Muscle of leg (tissue), 3 donors: ENCODE measurements at regions not wholly inside any gene's neighbourhood (a gene's known extent, or its start where the extent isn't known, plus 50 kb on each side); places are given as distances from the start of the nearest gene placed in this dataset.

ENCODE experiments used
- DNase-seq: peaks from one replicate; pipeline ENCODE4 v3.0.0; 2013
- H3K27ac ChIP-seq: one replicate; pipeline ENCODE4 v1.5.1; 2013; ENCODE audit warnings: mild to moderate bottlenecking, low read length, control low read depth
- H3K27me3 ChIP-seq: one replicate; pipeline ENCODE4 v1.6.1; 2013; ENCODE audit warnings: low read length; ENCODE audit not compliant: control insufficient read depth, insufficient read depth
- H3K36me3 ChIP-seq: one replicate; pipeline ENCODE4 v1.6.1; 2013; ENCODE audit warnings: low read length; ENCODE audit not compliant: control insufficient read depth, insufficient read depth
- H3K4me1 ChIP-seq: one replicate; pipeline ENCODE4 v1.6.1; 2013; ENCODE audit warnings: low read length; ENCODE audit not compliant: control insufficient read depth, insufficient read depth
- H3K4me3 ChIP-seq: one replicate; pipeline ENCODE4 v1.5.1; 2013; ENCODE audit warnings: low read length, control low read depth
- H3K9me3 ChIP-seq: replicated peaks from 2 replicates; pipeline ENCODE4 v1.6.1; 2013; ENCODE audit warnings: low read depth, low read length; ENCODE audit not compliant: control insufficient read depth
- WGBS: methylation state at CpG from one replicate; pipeline ENCODE4 v1.1.5; 2013; ENCODE audit warnings: missing lambda C conversion rate; ENCODE audit not compliant: insufficient coverage; 5-methylcytosine and 5-hydroxymethylcytosine counted together

DNA sequence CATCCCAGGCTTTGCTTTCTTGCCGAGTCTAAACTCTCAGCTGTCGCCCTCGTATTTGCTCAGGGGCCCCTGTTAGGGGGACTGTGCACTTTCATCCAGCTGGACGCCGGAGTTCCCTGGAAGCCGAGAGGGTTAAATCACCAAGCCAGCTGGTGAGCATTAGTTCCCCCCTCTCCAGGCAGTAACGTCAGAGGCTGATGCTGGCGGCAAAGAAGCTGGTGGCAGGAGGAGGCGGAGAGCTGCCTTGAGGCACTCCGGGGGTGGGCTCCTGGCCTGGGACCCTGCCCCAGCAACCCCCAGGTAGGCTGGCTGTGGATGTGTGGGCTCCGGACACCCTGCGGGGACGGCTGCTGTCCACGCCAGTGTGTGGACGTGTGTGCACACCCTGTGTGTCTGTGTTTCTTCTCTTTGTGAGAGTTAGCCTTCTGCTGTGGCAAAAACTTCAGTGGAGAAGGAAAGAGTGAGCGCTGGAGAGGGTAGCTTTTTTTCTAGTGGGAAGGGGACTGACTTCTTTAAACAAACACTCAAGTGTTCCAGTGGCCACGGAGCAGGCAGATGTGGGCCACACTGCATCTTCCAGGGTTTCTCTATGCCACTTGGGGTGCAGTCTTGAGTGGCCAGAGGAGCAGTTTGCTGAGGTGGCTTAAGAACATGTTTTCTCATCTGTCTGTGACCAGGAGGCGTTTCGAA lies 84.7 kb downstream of the GLI2 start:
- Histone ChIP-seq H3K4me1 (peaks cover 56% of the 10 kb centered on the region), H3K4me3 (peak overlapping the region; percentile 47), H3K27me3 (no peaks in the 10 kb centered on the region), H3K9me3 (no peaks in the 10 kb centered on the region), H3K36me3 (peaks cover 3% of the 10 kb centered on the region), H3K27ac (peak overlapping the region; percentile 95)
- peak; percentile 96 for DNase-seq
- 9% methylated on average over 17 of the region's 19 CpGs for WGBS

DNA sequence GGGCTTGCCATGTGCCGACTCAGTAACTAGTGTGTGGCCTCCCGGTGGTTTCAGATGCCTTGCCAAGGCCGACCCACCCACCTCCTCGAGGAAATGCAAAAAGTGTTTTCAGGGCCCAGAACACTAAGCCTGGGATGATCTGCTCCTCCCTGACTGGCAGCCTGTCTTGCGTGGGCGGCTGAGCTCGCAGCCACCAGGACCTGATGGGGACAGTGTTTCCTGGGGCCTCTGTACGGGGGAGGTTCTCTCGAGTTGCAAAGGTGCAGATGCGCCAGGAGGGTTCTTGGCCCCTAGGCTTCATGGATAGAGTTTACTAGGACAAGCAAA lies 85.2 kb downstream of the GLI2 start:
- H3K4me3 ChIP-seq, result peak overlapping the region; percentile 47
- H3K36me3 ChIP-seq, result peaks cover 3% of the 10 kb centered on the region
- 17% methylated on average over 10 of the region's 10 CpGs for WGBS
- no peaks in the 10 kb centered on the region for H3K9me3 ChIP-seq
- peaks cover 61% of the 10 kb centered on the region for H3K4me1 ChIP-seq
- peak overlapping the region; percentile 95 for H3K27ac ChIP-seq
- no peaks in the 10 kb centered on the region for H3K27me3 ChIP-seq
- peak; percentile 80 for DNase-seq

DNA sequence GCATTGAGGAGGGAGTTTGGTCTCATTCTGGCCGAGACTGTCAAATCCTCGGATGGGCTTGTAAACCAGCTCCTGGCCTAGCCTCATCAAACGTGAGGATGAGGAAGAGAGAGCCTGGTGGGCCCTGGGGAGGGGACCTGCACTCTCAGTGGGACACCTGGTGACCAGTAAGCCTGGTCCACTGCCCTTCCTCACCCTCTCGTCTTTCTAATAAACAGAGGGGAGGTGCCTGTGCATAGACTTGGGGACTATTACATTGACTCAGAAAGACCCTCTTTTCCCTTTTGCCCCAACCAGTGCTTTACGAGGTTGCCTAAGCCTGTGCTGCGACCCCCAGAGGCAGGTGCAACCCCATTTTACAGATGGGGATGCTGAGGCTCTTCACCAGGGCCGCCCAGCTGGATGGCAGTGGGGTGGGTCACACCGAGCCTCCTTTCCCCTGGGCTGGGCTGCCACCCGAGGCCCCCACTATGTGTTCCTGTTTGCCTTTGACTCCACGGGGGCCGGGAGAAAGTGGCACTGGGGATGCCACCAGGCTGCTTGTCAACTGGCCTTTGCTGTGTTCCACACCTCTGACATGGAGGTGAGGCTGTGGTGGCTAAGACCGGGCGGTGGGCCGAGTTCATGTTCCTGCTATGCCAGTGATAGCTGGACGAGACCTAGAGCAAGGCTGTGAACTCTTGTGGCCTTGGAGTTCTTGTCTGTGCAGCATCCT lies 85.9 kb downstream of the GLI2 start:
- WGBS, result 92% methylated on average over 10 of the region's 15 CpGs
- Histone ChIP-seq H3K27me3 (no peaks in the 10 kb centered on the region), H3K9me3 (no peaks in the 10 kb centered on the region), H3K36me3 (peaks cover 3% of the 10 kb centered on the region), H3K4me1 (peaks cover 68% of the 10 kb centered on the region), H3K4me3 (peak overlapping the region; percentile 47), H3K27ac (peak overlapping the region; percentile 95)
- DNase-seq, result no peak

GRCh38 chr2:120822933-120823332 lies 87.3 kb downstream of the GLI2 start:
- Histone ChIP-seq H3K9me3 (no peaks in the 10 kb centered on the region), H3K4me3 (no peak overlapping the region), H3K4me1 (peaks cover 70% of the 10 kb centered on the region), H3K27me3 (no peaks in the 10 kb centered on the region), H3K27ac (no peak overlapping the region), H3K36me3 (peaks cover 3% of the 10 kb centered on the region)
- DNase-seq, result no peak
- WGBS, result 63% methylated on average over 8 of the region's 11 CpGs

DNA sequence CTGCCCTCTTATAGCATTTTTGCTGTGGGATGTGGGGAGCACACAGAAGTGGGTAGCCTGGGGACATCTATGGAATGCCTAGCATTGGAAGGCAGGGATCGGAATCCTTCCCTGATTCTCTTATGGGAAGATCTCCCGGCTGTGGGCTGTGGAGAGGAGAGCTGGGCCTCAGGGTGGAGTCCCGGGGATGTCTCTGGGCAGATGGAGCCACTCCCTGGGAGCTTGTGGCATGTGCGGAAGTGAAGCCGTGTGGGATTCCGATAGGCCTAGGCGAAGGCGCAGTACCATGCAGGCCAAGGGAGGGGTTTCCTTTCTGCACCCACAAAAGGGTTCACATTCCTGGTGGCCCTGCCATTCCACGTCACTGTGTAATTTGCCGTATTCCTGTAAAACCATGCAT lies 87.9 kb downstream of the GLI2 start:
- Histone ChIP-seq H3K9me3 (no peaks in the 10 kb centered on the region), H3K36me3 (peaks cover 3% of the 10 kb centered on the region), H3K27me3 (no peaks in the 10 kb centered on the region), H3K27ac (no peak overlapping the region), H3K4me3 (no peak overlapping the region), H3K4me1 (peaks cover 70% of the 10 kb centered on the region)
- WGBS, result 68% methylated on average over 2 of the region's 10 CpGs
- DNase-seq, result no peak

DNA sequence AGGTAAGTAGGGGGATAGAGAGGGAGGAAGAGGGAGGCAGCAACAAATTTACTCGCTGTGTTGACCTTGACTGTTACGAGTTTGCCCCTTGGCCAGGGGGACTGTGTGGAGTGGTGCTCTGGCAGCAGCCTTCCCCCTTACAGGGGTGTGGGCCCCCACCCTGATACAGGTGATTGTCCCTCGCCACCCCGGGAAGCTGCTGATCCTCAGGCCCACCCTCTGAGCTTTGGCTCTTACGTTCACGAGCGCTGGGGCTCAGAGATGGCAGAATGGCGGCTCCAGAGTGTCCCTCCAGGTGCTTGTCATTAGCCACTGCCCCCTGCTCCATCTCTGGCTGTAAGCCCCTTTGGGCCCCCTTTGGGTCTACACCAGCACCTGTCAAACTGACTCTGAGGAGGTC lies 88.6 kb downstream of the GLI2 start:
- Histone ChIP-seq H3K27me3 (no peaks in the 10 kb centered on the region), H3K4me3 (no peak overlapping the region), H3K9me3 (no peaks in the 10 kb centered on the region), H3K36me3 (peaks cover 3% of the 10 kb centered on the region), H3K27ac (no peak overlapping the region), H3K4me1 (peaks cover 72% of the 10 kb centered on the region)
- WGBS, result 92% methylated on average over 8 of the region's 8 CpGs
- no peak for DNase-seq

DNA sequence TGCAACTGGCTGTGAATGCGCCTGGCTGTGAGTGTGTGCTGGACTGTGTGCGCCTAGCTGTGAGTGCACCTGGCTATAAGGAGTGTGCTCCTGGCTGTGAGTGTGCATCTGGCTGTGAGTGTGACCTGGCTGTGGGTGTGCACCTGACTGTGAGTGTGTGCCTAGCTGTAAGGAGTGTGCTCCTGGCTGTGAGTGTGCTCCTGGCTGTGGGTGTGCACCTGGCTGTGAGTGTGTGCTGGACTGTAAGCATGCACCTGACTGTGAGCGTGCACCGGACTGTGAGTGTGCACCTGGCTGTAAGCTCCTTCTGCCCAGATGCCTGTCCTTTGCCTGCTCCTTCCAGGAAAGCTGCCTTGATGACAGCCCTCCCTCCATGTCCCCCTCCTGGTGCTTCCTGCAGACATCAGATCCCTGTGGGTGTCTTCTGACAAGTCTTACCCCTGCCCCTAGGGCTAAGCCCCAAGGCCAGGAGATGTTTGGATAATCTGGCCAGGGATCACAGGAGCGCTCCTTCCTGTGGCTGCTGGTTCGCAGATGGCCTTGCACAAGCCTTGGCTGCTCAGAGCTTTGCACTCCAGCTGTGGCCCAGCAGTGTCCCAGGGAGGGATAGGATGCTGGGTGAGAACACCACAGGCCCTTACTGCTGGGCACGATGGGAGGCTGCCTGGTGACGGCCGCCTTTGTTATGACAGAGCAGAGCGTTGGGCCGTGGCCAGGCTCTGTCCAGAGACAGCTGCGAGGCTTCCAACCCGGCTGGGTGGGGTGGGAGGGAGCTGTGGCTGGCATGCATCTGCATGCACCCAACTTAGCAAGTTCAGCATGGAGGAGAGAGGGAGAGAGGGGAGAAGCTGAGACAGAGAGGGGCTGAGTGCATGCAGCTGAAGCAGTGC lies 89.9 kb downstream of the GLI2 start:
- Histone ChIP-seq H3K36me3 (peaks cover 3% of the 10 kb centered on the region), H3K4me1 (peaks cover 69% of the 10 kb centered on the region), H3K4me3 (no peak overlapping the region), H3K9me3 (no peaks in the 10 kb centered on the region), H3K27ac (peak overlapping the region; percentile 45), H3K27me3 (no peaks in the 10 kb centered on the region)
- peak; percentile 82 for DNase-seq
- 17% methylated on average over 12 of the region's 13 CpGs for WGBS

GRCh38 chr2:120826260-120826648 lies 90.6 kb downstream of the GLI2 start:
- Histone ChIP-seq H3K27ac (peak overlapping the region; percentile 40), H3K36me3 (peaks cover 3% of the 10 kb centered on the region), H3K27me3 (no peaks in the 10 kb centered on the region), H3K9me3 (no peaks in the 10 kb centered on the region), H3K4me3 (no peak overlapping the region), H3K4me1 (peaks cover 67% of the 10 kb centered on the region)
- DNase-seq, result no peak
- WGBS, result 34% methylated on average over 8 of the region's 10 CpGs

GRCh38 chr2:120826716-120827410 lies 91.2 kb downstream of the GLI2 start:
- Histone ChIP-seq H3K27me3 (no peaks in the 10 kb centered on the region), H3K36me3 (peaks cover 3% of the 10 kb centered on the region), H3K9me3 (no peaks in the 10 kb centered on the region), H3K27ac (peak overlapping the region; percentile 25), H3K4me1 (peaks cover 62% of the 10 kb centered on the region), H3K4me3 (no peak overlapping the region)
- no peak for DNase-seq
- WGBS, result 75% methylated on average over 14 of the region's 18 CpGs
